Smooth muscle cell (in vitro differentiated cells): ENCODE measurements at regions not wholly inside any gene's neighbourhood (a gene's known extent, or its start where the extent isn't known, plus 50 kb on each side); places are given as distances from the start of the nearest gene placed in this dataset.

Experiments used
- DNase-seq: peaks from one replicate; lab custom pipeline; 2025; ENCODE audit not compliant: unreplicated experiment; lab: John Stamatoyannopoulos, UW
- H2AFZ ChIP-seq: fragments of 200-600 bp; sonication (generic); 2 replicates; pipeline ENCODE4 v1.6.0; 2016; ENCODE audit warnings: antibody characterized with exemption, low read depth, mild to moderate bottlenecking
- H3F3A ChIP-seq: fragments of 200-600 bp; sonication (generic); 2 replicates; pipeline ENCODE4 v1.6.0; 2017; ENCODE audit warnings: antibody characterized with exemption, low read depth
- H3K27ac ChIP-seq: fragments of 200-600 bp; sonication (generic); 2 replicates; pipeline ENCODE4 v1.5.1; 2016; ENCODE audit warnings: low read depth, mild to moderate bottlenecking
- H3K27me3 ChIP-seq: fragments of 200-600 bp; sonication (generic); 2 replicates; pipeline ENCODE4 v1.6.1; 2016; ENCODE audit warnings: low read depth, mild to moderate bottlenecking
- H3K36me3 ChIP-seq: fragments of 200-600 bp; sonication (generic); 2 replicates; pipeline ENCODE4 v1.5.1; 2016; ENCODE audit warnings: low read depth
- H3K4me1 ChIP-seq: fragments of 200-600 bp; sonication (generic); 2 replicates; pipeline ENCODE4 v1.5.1; 2016; ENCODE audit warnings: low read depth
- H3K4me2 ChIP-seq: fragments of 200-600 bp; sonication (generic); 2 replicates; pipeline ENCODE4 v1.6.0; 2016; ENCODE audit warnings: mild to moderate bottlenecking
- H3K4me3 ChIP-seq: fragments of 200-600 bp; sonication (generic); 2 replicates; pipeline ENCODE4 v1.5.1; 2016; ENCODE audit warnings: mild to moderate bottlenecking
- H3K79me2 ChIP-seq: fragments of 200-600 bp; sonication (generic); 2 replicates; pipeline ENCODE4 v1.6.0; 2016; ENCODE audit warnings: low read depth, mild to moderate bottlenecking
- H3K9ac ChIP-seq: fragments of 200-600 bp; sonication (generic); 2 replicates; pipeline ENCODE4 v1.6.0; 2016; ENCODE audit warnings: low read depth
- H3K9me3 ChIP-seq: fragments of 200-600 bp; sonication (generic); replicated peaks from 2 replicates; pipeline ENCODE4 v1.5.1; 2016; ENCODE audit warnings: low read depth
- H4K20me1 ChIP-seq: fragments of 200-600 bp; sonication (generic); 2 replicates; pipeline ENCODE4 v1.6.0; 2016; ENCODE audit warnings: low read depth
- CTCF ChIP-seq: fragments of 200-600 bp; sonication (generic); IDR thresholded peaks from 2 replicates; pipeline ENCODE4 v1.5.1; 2017; ENCODE audit warnings: borderline replicate concordance, mild to moderate bottlenecking, antibody characterized with exemption; ENCODE audit not compliant: insufficient read depth, poor library complexity, severe bottlenecking
- WGBS: methylation state at CpG from one replicate; pipeline ENCODE4 v1.1.7; 2016; ENCODE audit warnings: low lambda C conversion rate; 5-methylcytosine and 5-hydroxymethylcytosine counted together

GRCh38 chr2:47656715-47657600, 86.2 kb upstream of the KCNK12 start:
- no peak for DNase-seq
- no peaks in the 10 kb centered on the region for H4K20me1 ChIP-seq
- no peak for TF ChIP-seq CTCF
- H3K9me3 ChIP-seq = no peaks in the 10 kb centered on the region
- no peaks in the 10 kb centered on the region for H3K36me3 ChIP-seq
- peak overlapping the region; percentile 47 for H3K27ac ChIP-seq
- WGBS = 78% methylated on average over 8 of the region's 8 CpGs
- no peaks in the 10 kb centered on the region for H3F3A ChIP-seq
- H3K79me2 ChIP-seq = no peaks in the 10 kb centered on the region
- no peaks in the 10 kb centered on the region for H3K27me3 ChIP-seq
- no peak overlapping the region for H3K4me2 ChIP-seq
- no peak overlapping the region for H3K4me3 ChIP-seq
- no peak overlapping the region for H2AFZ ChIP-seq
- no peak overlapping the region for H3K9ac ChIP-seq
- H3K4me1 ChIP-seq = no peaks in the 10 kb centered on the region

GRCh38 chr2:47655563-47655880, 84.7 kb upstream of the KCNK12 start:
- no peak overlapping the region for H3K27ac ChIP-seq
- no peaks in the 10 kb centered on the region for H3F3A ChIP-seq
- H3K4me1 ChIP-seq = no peaks in the 10 kb centered on the region
- H3K27me3 ChIP-seq = no peaks in the 10 kb centered on the region
- H3K79me2 ChIP-seq = no peaks in the 10 kb centered on the region
- 74% methylated on average over 2 of the region's 2 CpGs for WGBS
- no peak overlapping the region for H2AFZ ChIP-seq
- no peak overlapping the region for H3K4me3 ChIP-seq
- no peak overlapping the region for H3K9ac ChIP-seq
- H3K9me3 ChIP-seq = no peaks in the 10 kb centered on the region
- no peaks in the 10 kb centered on the region for H4K20me1 ChIP-seq
- H3K36me3 ChIP-seq = no peaks in the 10 kb centered on the region
- no peak for DNase-seq
- H3K4me2 ChIP-seq = no peak overlapping the region
- TF ChIP-seq CTCF = no peak

GRCh38 chr2:47654790-47655562, 84.2 kb upstream of the KCNK12 start:
- H3K79me2 ChIP-seq = no peaks in the 10 kb centered on the region
- no peaks in the 10 kb centered on the region for H3K27me3 ChIP-seq
- WGBS = 57% methylated on average over 15 of the region's 15 CpGs
- H3K27ac ChIP-seq = no peak overlapping the region
- H2AFZ ChIP-seq = no peak overlapping the region
- H3K9me3 ChIP-seq = no peaks in the 10 kb centered on the region
- TF ChIP-seq CTCF = no peak
- H3K36me3 ChIP-seq = no peaks in the 10 kb centered on the region
- no peak for DNase-seq
- no peak overlapping the region for H3K9ac ChIP-seq
- H3K4me2 ChIP-seq = no peak overlapping the region
- H3K4me1 ChIP-seq = no peaks in the 10 kb centered on the region
- H3F3A ChIP-seq = no peaks in the 10 kb centered on the region
- H3K4me3 ChIP-seq = no peak overlapping the region
- H4K20me1 ChIP-seq = no peaks in the 10 kb centered on the region
